ENCODE measurements at regions not wholly inside any gene's neighbourhood (a gene's known extent, or its start where the extent isn't known, plus 50 kb on each side); places are given as distances from the start of the nearest gene placed in this dataset.

- TF ChIP-seq, protein P1, sequence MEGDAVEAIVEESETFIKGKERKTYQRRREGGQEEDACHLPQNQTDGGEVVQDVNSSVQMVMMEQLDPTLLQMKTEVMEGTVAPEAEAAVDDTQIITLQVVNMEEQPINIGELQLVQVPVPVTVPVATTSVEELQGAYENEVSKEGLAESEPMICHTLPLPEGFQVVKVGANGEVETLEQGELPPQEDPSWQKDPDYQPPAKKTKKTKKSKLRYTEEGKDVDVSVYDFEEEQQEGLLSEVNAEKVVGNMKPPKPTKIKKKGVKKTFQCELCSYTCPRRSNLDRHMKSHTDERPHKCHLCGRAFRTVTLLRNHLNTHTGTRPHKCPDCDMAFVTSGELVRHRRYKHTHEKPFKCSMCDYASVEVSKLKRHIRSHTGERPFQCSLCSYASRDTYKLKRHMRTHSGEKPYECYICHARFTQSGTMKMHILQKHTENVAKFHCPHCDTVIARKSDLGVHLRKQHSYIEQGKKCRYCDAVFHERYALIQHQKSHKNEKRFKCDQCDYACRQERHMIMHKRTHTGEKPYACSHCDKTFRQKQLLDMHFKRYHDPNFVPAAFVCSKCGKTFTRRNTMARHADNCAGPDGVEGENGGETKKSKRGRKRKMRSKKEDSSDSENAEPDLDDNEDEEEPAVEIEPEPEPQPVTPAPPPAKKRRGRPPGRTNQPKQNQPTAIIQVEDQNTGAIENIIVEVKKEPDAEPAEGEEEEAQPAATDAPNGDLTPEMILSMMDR (IDR thresholded peaks at IDR 0.05 in 2 of 3, conservative IDR thresholded peaks at IDR 0.05 in 1 of 3; ENCODE audit: borderline replicate concordance in 1 of 3, insufficient read depth in 1 of 3, low read depth in 2 of 3, low read length in 2 of 3): no peak
- TF ChIP-seq, protein P2, sequence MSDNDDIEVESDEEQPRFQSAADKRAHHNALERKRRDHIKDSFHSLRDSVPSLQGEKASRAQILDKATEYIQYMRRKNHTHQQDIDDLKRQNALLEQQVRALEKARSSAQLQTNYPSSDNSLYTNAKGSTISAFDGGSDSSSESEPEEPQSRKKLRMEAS (IDR thresholded peaks at IDR 0.05): no peak
- TF ChIP-seq POLR2AphosphoS5 (IDR thresholded peaks at IDR 0.05; ENCODE audit: low read depth, low read length): no peak
- no peak for TF ChIP-seq SIN3A (IDR thresholded peaks at IDR 0.05; ENCODE audit: low read depth)
- TF ChIP-seq ELF1 (IDR thresholded peaks at IDR 0.05; ENCODE audit: borderline replicate concordance, low read depth): no peak
- no peak for TF ChIP-seq POLR2A (IDR thresholded peaks at IDR 0.05; ENCODE audit: borderline replicate concordance, extremely low read depth, insufficient read depth, insufficient read length)
- TF ChIP-seq FOSL1 (IDR thresholded peaks at IDR 0.05; ENCODE audit: low read depth): no peak
Observed at GRCh38 chr6:78340755-78341154, 526.6 kb upstream of the IRAK1BP1 start.
